ENCODE measurements at regions not wholly inside any gene's neighbourhood (a gene's known extent, or its start where the extent isn't known, plus 50 kb on each side); places are given as distances from the start of the nearest gene placed in this dataset.

DNA sequence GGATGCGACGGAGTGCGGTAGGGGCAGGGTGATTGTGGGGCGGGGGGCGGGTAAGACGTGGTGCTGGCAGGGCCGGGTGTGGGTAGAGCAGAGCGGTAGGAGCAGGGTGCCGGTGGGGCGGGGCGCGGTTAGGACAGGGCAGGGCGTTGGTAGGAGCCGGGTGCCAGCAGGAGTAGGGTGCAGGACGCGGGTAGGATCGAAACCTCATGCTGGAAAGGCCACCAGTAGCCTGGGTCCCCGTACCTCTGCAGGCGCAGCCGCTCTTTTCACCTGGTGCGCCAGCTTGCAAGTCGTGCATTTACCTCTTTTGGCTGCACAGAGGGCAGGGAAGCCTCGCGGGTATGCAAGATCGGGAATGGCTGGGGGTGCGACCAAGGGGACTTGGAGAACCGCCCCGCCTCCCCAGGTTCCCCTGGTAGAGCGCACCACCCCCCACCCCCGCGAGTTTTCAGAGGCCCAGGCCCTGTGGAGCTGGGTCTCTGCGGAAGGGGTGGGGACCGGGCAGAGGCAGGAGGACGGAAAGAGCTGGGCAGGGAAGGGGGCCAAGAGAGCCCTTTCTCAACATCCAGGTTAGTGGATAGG lies 104.8 kb upstream of the SIMC1 start:
- TF ChIP-seq, protein P1, sequence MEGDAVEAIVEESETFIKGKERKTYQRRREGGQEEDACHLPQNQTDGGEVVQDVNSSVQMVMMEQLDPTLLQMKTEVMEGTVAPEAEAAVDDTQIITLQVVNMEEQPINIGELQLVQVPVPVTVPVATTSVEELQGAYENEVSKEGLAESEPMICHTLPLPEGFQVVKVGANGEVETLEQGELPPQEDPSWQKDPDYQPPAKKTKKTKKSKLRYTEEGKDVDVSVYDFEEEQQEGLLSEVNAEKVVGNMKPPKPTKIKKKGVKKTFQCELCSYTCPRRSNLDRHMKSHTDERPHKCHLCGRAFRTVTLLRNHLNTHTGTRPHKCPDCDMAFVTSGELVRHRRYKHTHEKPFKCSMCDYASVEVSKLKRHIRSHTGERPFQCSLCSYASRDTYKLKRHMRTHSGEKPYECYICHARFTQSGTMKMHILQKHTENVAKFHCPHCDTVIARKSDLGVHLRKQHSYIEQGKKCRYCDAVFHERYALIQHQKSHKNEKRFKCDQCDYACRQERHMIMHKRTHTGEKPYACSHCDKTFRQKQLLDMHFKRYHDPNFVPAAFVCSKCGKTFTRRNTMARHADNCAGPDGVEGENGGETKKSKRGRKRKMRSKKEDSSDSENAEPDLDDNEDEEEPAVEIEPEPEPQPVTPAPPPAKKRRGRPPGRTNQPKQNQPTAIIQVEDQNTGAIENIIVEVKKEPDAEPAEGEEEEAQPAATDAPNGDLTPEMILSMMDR (IDR thresholded peaks at IDR 0.05; ENCODE audit: low read depth, low read length), result no peak
- no peak for TF ChIP-seq EZH2phosphoT487 (IDR thresholded peaks at IDR 0.05; ENCODE audit: low read depth)

Data from OCI-LY3 (cell line).